Thoracic aorta (tissue), 2 donors: ENCODE measurements at regions not wholly inside any gene's neighbourhood (a gene's known extent, or its start where the extent isn't known, plus 50 kb on each side); places are given as distances from the start of the nearest gene placed in this dataset.

Source experiments
- ATAC-seq: fragments of 150-250 bp; one replicate; pipeline ENCODE4 v1.8.0; 2017; ENCODE audit warnings: low read depth; ENCODE audit not compliant: insufficient number of reproducible peaks, low FRiP score
- DNase-seq: peaks from one replicate; pipeline ENCODE4 v3.0.0-alpha.2; 2020; ENCODE audit warnings: low spot score
- H3K27ac ChIP-seq, 2 donors: fragments of 200-600 bp; sonication (generic); 1 replicate in 1 of 2; 2 replicates in 1 of 2; pipeline ENCODE4 v1.5.1; 2016; ENCODE audit warnings: mild to moderate bottlenecking in 2 of 2, moderate library complexity in 2 of 2
- H3K27me3 ChIP-seq: fragments of 200-600 bp; sonication (generic); replicated peaks from 2 replicates; pipeline ENCODE4 v1.6.0; 2016; ENCODE audit warnings: mild to moderate bottlenecking; ENCODE audit not compliant: insufficient read depth
- H3K36me3 ChIP-seq: fragments of 200-600 bp; sonication (generic); one replicate; pipeline ENCODE4 v1.5.1; 2016
- H3K4me1 ChIP-seq, 2 donors: fragments of 200-600 bp; sonication (generic); 1 replicate in 1 of 2; 2 replicates in 1 of 2; pipeline versions ENCODE4 v1.5.1 to v1.6.0; 2016; ENCODE audit warnings: low read depth in 2 of 2, mild to moderate bottlenecking in 1 of 2; ENCODE audit not compliant: control insufficient read depth in 1 of 2
- H3K4me3 ChIP-seq: fragments of 200-600 bp; sonication (generic); 2 replicates; pipeline ENCODE4 v1.5.1; 2016; ENCODE audit warnings: mild to moderate bottlenecking
- H3K9me3 ChIP-seq: fragments of 200-600 bp; sonication (generic); 2 replicates; pipeline ENCODE4 v1.5.1; 2016
- TF ChIP-seq, protein P1 (sequence below): fragments of 200-600 bp; sonication (generic); IDR thresholded peaks from one replicate; pipeline ENCODE4 v1.5.1; 2019; ENCODE audit warnings: antibody characterized with exemption

DNA sequence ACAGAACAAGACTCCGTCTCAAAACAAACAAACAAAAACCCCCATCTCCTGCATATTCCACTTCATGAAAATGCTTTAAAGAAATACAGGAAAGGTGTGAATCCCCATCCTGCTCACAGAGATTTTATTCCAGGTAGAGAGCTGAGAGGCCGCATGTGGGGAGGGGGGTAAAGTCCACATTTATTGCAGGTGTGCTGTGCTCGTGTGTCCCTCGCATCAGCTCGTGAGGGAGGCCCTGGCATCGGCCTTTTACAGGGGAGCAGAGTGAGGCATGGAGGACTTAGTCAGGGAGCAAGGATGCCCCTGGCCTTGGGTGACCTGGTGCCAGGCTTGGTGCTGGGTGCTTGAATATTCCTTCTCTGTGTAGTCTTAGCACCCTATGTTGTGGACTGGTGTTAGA lies 413.5 kb upstream of the C2CD4B start:
- DNase-seq (no peak), ATAC-seq (no peak)
- no peak overlapping the region for H3K4me3 ChIP-seq
- no peaks in the 10 kb centered on the region for H3K27me3 ChIP-seq
- no peaks in the 10 kb centered on the region for H3K9me3 ChIP-seq
- no peak overlapping the region for H3K27ac ChIP-seq
- TF ChIP-seq, protein P1, sequence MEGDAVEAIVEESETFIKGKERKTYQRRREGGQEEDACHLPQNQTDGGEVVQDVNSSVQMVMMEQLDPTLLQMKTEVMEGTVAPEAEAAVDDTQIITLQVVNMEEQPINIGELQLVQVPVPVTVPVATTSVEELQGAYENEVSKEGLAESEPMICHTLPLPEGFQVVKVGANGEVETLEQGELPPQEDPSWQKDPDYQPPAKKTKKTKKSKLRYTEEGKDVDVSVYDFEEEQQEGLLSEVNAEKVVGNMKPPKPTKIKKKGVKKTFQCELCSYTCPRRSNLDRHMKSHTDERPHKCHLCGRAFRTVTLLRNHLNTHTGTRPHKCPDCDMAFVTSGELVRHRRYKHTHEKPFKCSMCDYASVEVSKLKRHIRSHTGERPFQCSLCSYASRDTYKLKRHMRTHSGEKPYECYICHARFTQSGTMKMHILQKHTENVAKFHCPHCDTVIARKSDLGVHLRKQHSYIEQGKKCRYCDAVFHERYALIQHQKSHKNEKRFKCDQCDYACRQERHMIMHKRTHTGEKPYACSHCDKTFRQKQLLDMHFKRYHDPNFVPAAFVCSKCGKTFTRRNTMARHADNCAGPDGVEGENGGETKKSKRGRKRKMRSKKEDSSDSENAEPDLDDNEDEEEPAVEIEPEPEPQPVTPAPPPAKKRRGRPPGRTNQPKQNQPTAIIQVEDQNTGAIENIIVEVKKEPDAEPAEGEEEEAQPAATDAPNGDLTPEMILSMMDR = no peak
- H3K4me1 ChIP-seq = peaks cover 12 to 55% of the 10 kb centered on the region in 2 donors
- H3K36me3 ChIP-seq = no peaks in the 10 kb centered on the region

DNA sequence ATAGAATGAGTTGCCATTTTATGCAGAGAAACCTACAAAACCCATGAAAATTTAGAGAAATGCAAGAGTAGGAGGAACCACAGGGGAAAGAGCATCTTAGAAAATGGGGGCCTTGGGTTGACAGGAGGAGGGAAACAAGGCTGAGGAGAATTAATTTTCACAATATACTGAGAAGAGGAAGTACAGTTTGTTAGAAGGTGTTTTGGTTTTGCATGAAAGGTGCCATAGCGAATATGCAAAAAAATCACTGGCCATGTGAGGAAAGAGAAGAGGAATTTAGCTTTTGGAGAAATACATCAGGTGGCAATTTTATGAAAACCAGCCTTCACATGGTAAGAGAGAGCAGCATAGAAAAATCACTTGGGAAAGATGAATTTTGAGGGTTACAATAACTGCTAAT lies 413.9 kb upstream of the C2CD4B start:
- Histone ChIP-seq H3K4me1 (peaks cover 17 to 59% of the 10 kb centered on the region in 2 donors), H3K36me3 (no peaks in the 10 kb centered on the region), H3K4me3 (no peak overlapping the region), H3K27ac (no peak overlapping the region), H3K27me3 (no peaks in the 10 kb centered on the region), H3K9me3 (no peaks in the 10 kb centered on the region)
- TF ChIP-seq, protein P1 = no peak
- ATAC-seq = no peak
- no peak for DNase-seq

DNA sequence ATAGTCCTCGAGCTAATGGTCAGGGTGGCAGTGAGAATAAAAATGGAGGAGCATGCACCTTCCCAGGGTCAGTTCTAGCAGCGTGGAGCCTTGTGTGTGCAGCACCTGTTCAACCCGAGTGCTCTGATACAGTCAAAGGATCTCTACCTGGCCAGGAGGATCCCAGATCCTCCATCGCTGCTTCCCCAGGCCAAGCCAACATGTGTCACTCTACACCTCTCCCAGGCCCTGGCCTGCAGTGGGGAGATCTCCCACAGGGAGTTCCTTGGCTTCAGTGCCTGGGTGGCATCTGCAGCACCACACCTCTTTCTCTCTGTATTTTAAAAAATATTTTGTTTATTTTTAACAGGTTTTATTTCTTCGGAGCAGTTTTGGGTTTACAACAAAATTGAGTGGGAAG lies 414.8 kb upstream of the C2CD4B start:
- DNase-seq (no peak), ATAC-seq (no peak)
- H3K27ac ChIP-seq = no peak overlapping the region
- no peaks in the 10 kb centered on the region for H3K9me3 ChIP-seq
- H3K4me1 ChIP-seq = peaks cover 22 to 64% of the 10 kb centered on the region in 2 donors
- TF ChIP-seq, protein P1 = no peak
- H3K4me3 ChIP-seq = no peak overlapping the region
- no peaks in the 10 kb centered on the region for H3K27me3 ChIP-seq
- H3K36me3 ChIP-seq = no peaks in the 10 kb centered on the region

DNA sequence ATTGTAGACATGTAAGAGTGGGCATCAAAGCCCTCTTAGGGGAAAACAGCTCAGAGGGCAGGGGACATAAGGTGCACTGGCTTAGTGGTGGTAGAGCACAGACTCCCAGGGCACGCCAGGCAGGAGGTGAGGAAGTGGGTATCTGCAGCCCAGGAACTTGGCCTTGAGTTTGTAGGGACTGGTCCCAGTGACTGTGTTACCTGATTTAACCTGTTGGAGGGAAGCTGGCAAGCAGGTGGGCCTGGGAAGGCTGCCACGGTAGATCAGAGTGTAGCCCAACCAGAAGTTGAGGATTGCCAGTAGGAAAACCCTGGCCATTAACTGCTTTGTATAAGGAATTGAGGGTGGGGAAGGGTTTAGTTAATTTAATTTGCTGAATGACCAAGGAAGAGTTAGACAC lies 417.5 kb upstream of the C2CD4B start:
- ATAC-seq (no peak), DNase-seq (no peak)
- no peaks in the 10 kb centered on the region for H3K27me3 ChIP-seq
- no peak overlapping the region for H3K4me3 ChIP-seq
- no peaks in the 10 kb centered on the region for H3K9me3 ChIP-seq
- H3K36me3 ChIP-seq = no peaks in the 10 kb centered on the region
- no peak overlapping the region for H3K27ac ChIP-seq
- TF ChIP-seq, protein P1 = no peak
- peaks cover 24 to 68% of the 10 kb centered on the region in 2 donors for H3K4me1 ChIP-seq

DNA sequence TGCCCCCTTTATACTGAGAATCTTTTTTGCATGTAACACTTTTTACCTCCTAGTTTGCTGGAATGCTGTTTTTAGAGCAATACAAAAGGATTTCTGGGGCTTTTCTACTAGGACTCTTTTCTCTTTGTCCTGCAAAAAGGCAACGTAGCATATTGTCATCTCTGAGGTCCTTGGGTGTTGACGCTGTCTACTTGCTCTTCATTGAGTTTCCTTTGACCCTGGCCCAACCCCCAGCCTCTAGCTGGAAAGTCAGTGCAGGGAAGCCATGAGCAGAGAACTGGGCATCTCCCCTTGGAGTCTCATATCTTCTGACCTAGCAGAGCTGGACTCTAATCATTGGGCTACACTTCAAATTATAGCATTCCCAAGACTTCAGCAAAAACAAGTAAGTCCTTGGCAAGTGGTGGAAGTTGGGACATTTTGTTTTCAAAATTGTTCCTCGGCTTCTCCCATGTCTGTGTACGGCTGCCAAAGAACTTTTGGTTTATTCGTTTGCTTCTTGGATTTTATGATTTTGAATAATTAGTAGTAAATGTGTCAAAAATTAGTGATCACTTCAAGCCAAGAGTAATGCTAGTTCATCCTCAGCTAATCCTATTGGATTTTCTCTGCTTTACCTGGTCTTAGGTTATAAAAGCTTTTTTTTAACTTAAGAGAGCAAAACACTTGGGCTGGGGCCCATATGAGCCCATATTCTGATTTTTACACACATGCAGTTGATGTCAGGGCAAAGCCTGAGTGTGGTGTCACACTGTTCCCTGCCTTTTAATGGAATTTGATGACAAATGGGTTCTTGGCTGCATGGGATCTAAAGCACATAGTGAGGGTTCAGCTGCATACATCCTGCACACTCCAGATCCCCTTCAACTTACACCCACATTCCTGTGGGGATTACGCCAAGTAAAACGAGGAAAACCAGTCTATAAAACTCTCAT lies 419.5 kb upstream of the C2CD4B start:
- H3K27ac ChIP-seq = peak overlapping the region; percentile 74 to 84
- H3K4me3 ChIP-seq = peak overlapping the region; percentile 34
- DNase-seq = no peak
- H3K36me3 ChIP-seq = no peaks in the 10 kb centered on the region
- H3K9me3 ChIP-seq = no peaks in the 10 kb centered on the region
- peaks cover 31 to 68% of the 10 kb centered on the region in 2 donors for H3K4me1 ChIP-seq
- no peak for ATAC-seq
- H3K27me3 ChIP-seq = no peaks in the 10 kb centered on the region
- TF ChIP-seq, protein P1 = no peak
